NCI-H345 (cell line): ENCODE measurements at regions not wholly inside any gene's neighbourhood (a gene's known extent, or its start where the extent isn't known, plus 50 kb on each side); places are given as distances from the start of the nearest gene placed in this dataset.

Experiments used
- DNase-seq: peaks from one replicate; lab custom pipeline; 2025; lab: John Stamatoyannopoulos, UW

DNA sequence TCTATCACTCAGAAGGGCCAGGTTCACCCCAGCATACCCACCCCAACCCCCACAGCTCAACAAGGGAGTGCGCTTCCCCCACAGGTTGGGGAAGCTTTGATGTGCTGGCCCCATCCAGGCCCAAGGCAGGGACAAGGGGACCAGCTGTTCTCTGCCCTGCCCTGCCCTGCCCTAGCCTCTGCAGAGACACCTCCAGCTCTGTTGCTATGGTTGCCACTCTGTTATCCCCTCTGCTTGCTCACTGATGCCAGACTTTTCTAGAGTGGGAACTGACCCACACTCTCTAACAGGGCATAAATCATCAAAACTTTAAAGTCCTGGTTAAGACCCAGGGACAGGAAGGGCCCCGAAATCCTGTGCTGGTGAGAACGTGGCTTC, 50.4 kb upstream of the ENPP7 start:
- DNase-seq, result no peak

DNA sequence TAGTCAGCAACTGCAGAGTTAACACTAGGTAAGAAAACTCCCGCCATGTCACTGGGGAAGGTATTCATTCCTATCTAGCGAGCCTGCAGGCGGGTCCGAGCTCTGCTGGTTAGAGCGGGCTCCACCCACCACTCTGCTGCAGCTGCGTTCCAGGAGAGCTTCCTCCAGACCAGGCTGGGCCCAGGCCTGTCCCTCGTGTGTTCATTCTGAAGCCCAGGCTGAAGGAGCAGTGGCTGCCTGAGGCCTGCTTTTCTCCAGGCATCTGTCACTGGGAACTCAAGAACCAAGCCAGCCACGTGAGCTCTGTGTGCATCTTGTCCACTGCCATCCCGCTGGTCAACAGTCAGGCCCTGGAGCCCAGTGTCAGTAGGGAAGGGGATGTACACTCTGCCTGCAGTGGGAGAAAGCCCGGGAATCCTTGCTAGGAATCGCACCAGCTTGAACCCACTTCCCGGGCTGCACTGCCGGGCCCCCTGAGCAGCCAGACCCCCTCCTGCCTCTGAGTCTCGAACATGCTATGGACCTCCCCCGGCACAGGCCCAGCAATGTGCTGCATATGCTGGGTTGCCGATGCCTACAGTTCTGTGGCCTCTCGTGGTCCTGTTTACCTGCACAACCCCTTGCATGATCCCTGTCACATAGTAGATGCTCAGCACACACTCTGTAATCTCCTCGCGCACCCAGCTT, 51.0 kb upstream of the ENPP7 start:
- DNase-seq, result no peak

DNA sequence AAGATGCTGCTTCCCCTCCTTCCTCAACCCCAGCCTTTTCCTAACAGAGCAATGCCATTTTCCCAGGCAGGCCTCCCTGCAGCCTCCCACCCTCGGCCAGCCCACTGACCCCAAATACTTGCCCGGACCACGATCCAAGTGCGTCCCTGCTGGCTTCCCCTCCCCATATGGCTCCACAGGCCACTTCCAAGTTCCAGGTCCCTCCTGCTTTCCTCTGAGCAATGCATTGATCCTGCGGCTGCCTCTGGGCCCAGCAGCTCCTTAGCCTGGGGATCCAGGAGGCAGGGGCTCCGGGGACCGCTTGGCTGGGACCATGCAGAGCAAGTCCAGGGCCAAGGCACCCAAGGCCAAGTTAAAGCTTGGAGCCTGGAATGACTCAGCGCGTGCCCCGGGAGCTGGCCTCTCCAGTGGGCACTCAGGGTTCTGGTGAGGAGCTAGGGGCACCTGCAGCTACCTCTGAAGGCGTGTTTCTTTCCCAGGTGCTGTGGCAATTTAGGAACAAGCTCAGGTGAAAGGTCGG, 51.9 kb upstream of the ENPP7 start:
- DNase-seq, result no peak

DNA sequence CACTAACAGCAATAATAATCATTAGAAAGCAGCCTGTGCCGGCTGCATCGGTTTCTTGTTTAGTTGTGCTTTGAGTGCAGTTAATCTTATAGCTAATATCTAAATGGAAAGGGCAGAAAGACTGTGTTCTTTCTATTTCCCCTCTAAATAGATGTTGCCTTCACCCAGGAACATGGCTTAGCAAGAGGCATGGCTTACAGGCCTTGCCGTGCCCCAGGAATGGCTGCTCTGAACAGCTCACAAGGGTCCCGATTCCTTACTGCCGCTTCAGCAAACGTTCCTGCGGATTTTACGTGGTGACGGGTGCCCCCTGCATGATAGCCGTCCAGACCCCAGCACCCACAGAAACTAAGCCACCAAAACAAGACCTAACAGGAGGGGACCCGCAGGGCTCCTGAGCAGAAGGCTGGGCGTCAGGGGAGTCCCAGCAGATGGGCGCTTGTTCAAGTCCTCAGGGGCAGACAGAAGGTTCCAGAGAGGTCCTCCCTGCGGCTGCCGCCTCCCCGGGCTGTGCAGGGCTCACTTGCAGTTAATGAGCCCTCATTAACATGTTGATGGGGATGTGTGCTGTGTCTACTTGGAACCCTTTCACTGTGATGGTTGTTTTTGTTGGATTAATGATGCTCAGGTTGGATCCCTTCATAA, 52.5 kb upstream of the ENPP7 start:
- DNase-seq, result no peak

DNA sequence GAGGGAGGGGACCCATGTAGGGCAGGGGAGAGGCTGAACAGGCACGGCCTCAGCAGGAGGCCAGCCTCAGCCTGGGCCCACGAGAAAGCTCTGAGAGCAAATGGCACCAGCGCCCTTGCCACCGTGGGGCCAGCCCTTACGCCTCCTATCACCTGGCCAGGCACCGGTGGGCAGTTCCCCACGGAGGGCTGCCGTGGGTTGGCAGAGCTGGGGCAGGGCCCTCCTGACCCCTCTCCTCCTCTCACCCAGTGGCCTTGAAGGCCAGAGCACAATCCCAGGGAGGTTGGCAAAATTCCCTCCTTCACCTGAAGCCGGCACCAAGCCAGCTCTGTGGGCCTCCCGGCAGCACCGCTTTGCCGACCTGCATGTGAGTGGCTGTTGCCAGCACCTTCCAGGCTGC, 53.1 kb upstream of the ENPP7 start:
- DNase-seq, result no peak

DNA sequence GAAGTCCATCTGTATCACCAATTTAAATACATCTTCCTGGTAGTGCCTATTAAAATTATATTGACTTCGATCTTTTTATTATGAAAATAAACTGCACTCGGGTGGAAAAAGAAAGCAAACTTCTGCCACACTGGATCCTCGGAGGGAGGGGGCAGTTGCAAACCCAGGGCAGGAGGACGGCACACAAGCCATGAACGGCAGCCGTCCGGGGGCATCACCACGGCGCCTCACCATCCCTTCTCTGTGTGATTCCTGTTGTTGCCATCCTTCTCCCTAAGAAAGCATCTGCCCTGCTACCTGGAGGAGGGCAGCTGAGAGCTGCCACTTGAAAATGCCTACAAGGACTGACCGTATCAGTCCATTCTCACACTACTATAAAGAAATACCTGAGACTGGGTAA, 53.9 kb upstream of the ENPP7 start:
- DNase-seq, result no peak

DNA sequence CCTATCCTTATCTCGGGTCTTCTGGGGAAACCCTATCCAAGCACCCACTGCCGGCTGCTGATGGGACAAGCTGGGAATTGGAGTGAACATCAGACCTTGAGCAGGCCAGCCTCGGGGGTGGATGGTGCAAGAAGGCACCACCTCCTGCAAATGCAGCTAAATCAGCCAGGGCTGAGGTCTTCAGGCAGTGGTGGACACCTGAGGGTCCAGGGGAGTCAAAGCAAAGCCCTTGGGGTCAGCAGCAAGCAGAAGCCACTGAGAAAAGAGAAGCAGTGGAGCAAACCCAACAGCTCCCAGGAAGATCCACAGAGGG, 55.4 kb upstream of the ENPP7 start:
- no peak for DNase-seq

DNA sequence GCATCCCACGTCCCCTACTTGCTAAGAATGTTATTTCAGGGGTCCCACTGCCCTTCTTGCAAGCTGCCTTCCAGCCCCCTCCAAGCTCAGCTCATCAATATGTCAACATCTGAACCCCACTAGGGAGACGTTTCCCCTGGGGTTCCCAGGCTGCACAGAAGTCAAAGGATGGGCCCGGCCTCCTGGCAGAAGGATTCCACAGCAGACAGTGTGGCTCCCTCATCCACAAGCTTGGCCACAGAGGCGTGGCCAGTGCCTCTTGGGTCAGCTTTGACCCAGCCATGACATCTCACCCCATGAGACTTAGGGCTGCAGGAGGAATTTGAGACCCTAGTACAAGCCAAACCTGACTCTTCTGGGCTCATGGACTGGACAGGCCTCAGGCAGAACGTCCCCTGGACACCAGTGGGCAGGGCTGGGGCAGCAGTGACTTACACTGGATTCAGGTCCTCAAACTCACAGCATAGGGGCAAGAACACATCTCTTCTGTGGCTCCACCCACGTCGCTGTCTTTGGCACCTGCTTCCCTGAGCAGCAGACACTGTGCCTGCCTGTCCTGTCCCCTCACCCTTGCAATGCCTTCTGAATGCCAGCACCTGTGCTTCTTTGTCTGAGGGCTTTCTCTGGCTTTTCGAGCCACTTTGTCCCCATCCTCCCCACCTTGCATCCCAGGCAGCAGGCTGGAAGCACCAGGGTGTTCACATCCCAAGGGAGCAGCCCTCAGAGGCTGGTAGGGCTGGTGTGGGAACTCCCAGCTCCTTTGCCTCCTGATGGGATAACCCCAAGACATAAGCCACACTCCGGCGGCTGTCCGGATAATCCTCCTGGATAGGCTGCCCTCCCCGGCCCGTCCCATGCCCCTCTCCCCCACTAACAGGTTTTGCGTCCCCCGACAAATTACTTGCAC, 56.0 kb upstream of the ENPP7 start:
- DNase-seq, result no peak

DNA sequence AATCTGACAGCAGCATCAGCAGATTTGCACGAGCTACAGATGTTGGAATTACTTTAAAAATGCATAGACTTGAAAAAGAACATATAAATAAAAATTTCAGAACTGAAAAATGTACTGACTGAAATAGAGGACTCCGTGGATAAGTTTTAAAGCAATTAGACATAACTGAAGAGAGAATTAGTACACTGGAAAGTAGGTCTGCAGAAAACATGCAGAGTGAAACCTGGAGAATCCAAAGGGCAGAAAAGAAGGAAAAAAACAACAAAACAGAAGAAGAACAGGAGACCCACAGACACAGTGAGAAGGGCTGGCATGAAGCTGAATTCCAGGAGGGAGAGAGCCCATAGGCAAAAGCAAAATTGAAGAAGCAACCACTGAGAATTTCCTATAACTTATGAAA, 57.2 kb upstream of the ENPP7 start:
- DNase-seq, result no peak

DNA sequence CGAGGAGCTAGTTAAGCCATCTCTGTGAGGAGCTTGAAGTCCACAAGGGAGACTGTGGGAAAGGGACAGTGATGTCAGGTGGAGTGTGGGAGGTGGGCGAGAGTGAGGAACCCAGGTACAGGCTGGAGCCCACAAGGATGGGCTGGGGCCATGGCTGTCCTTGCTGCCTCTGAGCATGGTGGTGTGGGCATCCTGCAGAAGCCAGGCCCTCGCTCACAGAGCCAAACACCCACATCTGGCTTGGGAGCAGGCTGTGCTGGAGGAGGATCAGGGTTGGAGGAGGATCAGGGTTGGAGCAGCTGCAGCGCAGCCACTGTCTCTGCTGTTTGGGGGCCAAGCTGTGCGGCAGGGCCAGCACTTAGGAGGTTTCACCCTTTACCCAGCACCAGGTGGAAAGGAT, 58.2 kb upstream of the ENPP7 start:
- DNase-seq, result no peak

DNA sequence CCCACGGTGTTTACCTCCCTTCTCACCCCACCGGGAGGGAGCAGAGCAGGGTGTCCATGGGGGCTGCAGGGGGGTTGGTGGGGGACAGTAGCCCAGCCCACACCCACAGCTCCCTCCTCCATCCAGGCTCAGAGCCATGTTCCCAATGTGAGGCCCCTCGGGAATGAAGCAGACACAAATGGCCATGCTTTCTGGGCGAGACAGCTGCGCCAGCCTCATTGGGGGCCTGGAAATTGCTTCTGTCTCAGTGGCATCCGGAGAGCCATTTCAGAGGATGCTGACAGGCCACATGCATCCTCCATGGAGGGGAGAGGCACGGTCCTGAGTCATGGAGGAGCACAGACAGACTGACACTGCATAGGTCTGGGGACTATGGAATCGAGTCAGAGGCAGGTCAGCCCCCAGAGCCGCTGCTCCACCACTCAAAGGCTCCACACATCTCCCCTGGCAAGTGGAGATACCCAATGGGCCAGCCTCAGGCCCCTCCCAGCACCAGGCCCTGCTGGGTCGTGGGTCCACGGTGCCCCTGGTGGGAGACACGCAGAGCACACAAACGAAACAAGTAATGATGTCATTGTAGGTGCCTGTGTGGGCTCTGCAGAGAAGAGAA, 59.6 kb upstream of the ENPP7 start:
- DNase-seq, result peak; percentile 57

DNA sequence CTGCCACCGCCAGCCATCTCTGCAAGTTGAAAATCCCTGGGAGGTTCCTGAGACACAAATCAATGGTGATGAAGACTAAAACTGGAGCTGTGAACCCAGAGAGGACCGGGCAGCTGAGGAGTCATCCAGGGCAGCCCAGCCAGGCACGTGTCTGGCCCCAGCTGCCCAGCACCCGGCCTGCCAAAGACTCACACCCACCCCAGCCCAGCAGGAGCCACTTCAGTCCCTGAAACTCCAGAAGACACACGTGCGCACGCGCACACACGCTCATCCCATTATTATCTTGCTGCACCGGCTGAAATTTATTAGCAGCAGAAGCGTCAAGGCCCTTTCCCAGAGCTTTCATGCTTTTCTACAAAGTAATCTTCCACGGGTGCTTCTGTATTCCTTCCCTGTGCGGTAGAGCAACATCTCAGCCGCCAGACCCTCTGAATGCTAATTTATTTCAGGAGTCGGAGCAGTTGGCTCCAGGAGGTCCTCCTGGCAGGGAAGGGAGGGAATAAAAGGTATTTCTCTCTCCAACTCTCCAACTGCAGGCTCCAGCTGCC, 59.8 kb upstream of the RBFOX3 start:
- peak; percentile 82 for DNase-seq

DNA sequence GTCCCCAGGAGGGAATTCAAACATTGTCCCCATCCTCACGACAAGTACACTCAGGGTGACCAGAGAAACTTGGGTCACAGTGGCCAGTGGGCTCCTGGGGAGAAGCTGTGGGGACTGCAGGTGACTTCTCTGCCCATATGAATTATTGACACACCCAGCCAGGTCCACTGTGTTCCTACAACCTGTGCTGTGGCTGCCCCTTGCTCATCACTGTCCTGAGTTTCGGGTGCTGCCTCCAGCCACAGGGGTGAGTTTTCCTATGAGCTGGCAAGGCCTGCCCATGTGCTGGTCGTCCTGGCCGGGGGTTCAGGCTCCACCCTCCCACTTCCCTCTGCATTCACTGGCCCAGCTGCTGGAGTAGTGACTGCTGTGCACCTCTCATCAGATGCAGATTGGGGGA, 59.0 kb upstream of the RBFOX3 start:
- DNase-seq, result no peak

DNA sequence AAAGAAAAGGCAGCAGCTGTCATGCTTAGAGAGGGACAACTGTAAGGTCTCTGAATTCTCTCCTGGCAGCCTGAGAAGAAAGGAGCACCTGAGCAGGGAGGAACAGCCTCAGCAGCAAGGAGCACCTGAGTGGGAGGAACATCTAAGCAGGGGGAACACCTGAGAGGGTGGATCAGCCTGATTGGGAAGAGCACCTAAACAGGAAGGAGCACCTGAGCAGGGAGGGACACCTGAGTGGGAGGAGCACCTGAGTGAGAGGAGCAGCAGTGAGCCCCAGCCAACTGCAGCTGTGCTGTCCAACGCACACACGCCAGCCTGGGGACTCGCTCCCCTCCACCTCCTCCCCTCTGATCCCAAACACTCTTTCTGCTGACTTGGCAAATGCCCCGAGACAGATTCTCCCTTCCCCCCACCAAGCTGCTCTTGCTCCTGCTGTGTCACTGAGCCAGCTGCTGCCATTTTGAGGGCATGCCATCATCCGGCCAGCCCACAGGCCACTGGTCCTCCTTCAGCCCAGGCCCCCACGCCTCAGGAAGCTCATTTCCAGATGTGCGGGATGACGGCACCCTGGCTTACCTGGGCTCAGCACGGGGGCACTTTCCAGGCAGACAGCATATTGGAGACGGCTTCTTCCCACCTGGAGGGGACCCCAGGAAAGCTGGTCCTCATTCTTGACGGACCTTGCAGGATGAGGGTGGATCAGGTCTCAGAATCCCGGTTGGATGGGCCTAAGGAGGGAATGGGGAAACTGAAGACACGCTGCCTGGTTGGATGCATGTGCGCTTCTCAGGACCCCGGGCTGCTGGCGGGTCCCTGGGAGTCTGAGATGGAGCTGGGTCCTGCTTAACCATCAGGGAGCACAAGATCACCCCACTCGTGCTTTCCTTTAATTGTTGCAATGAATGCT, 57.7 kb upstream of the RBFOX3 start:
- DNase-seq, result no peak

DNA sequence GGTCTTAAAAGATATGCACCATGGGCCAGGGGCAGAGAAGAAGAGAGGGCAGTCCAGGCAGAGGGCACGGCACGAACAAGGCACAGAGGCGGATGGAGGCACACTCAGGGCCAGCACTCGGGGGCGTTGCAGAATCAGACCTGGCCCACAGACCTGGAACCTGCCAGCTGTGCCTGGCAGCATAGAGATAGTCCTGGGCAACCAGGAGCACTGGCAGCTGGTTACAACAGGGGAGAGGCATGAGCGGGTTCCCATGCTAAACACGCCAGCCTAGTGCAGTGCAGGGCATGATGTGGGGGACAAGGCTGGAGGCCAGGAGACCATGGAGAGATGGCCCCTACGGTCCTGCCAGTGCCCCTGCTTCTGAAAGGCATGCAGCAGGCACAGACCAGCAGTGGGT, 56.9 kb upstream of the RBFOX3 start:
- DNase-seq, result no peak

DNA sequence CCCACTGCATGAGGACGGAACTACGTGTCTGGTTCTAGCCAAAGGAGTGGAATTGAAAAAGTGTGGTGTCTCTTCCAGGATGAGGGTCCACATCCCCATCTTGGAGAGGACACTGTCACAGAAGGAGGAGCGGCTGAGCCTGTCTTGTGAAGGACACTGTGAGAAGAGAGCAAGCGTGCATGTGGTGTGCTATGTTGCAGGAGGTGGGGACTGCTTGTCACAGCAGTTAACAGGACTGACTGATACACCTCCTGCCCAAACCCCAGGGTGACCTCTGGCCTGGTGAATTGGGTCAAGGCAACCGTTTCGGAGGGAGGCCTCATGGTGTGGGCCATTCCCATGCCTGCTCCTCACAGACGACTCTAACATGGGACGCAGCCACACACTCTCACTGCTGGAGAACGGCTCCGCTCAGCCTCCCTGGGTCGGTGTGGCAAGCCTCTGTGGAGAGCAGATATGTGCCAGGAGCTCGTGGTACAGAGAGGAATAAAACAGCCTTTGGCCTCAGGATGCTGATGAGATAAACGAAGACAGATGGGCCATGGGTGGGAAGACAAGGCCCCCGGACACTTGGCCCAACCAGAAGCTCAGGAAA, 56.4 kb upstream of the RBFOX3 start:
- no peak for DNase-seq

DNA sequence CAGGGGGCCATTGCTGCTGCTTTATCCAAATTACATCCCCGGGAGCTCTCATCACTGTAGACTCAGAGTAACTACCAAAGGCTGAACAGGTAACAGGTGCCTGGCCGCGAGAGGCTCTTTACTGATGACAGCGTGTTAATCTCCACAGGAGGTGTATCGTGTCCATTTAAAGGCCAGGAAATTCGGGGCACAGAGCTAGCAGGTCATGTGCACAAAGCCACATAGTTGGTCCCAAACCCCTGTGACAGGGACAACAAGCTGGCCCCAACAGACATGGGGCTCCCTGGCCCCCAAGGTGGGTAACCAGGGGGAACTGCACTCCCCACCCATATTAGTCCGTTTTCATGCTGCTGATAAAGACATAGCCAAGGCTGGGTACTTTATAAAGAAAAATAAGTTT, 55.3 kb upstream of the RBFOX3 start:
- DNase-seq, result no peak

DNA sequence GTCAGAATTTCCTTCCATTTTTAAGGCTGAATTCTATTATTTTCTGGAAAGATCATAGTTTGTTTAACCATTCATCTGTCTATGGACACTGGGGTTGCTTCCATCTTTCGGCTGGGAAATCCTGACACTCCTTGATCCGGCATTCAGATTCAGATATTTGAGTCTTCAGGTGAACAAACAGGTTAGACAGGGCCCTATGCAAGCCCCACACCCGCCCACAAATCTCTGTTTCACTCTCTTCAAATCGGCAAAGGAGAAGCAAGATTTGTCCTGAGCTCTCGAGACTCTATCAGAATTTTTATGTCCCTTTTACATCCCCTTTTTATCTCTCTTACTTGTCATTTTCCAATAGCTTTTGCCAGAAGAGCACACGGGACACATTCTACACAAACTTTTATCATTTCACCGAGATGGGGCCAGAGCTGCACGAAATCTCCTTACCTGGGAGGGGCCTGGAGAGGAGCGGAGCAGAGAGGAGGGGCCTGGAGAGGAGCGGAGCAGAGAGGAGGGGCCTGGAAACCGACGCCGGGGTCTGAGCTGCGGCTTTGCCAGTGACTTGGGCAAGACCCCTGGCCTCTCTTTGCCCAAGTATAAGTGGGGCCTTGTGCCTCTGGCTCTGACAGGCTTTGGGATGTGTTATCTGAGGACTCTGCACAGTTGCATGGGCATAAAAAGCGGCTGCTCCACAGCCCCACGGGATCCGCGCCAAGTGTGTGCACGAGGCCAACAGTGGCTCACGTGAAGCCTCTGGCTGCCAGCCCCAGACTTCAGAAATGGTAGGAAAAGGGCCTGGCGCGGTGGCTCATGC, 54.3 kb upstream of the RBFOX3 start:
- peak; percentile 8 for DNase-seq

DNA sequence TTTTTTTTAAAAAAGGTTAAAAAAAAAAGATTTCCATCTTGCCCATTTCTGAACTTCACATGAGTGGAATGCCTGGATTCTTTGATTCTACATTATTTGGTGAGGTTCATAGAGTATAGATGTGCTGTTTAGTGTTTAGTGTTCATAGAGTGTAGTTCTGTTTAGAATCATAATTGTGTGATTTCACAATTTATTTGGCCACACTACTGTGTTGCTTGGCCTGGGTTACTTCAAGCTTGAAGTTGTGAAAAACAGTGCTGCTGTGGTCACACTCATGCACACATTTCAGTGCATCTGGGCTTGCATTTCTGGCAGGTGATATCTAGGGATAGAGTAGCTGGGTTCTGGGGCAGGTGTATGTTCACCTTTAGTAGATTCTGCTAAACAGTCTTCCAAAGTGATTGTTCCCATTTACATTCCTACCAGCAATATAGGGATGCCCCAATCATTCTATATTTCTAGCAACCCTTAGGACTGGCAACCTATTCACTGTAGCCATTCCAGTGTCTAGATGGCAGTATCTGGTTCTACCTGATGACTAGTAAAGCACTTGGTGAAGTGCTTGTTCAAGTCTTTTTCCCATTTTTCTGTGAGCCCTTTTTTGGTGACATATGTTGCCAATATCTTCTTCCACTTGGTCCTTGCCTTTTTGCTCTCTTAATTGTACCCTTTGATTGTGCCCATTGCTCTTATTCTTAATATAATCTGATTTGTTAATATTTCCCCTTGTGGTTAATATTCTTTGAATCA, 50.6 kb upstream of the RBFOX3 start:
- no peak for DNase-seq
